ENCODE measurements at regions not wholly inside any gene's neighbourhood (a gene's known extent, or its start where the extent isn't known, plus 50 kb on each side); places are given as distances from the start of the nearest gene placed in this dataset.

DNA sequence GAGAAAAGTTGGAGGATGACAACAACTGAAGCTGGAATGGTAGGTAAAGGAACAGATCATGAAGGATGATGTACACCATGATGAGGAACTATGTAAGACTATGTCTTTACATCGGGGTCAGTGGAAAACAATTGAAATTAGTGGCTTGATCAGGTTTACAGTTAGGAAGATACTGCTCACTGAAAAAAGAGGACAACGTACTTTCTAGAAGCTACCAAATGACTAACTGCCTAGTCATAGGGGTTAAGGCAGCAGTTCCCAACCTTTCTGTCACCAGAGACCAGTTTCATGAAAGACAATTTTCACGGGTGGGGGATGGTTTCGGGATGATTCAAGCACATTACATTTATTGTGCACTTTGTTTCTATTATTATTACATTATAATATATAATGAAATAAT lies 91.6 kb upstream of the ANKRD1 start:
- TF ChIP-seq POLR2A (IDR thresholded peaks at IDR 0.05; ENCODE audit: low read length) (no peak), GATA1 (IDR thresholded peaks at IDR 0.05; ENCODE audit: low read depth, low read length) (no peak)
- DNase-seq, result no peak

DNA sequence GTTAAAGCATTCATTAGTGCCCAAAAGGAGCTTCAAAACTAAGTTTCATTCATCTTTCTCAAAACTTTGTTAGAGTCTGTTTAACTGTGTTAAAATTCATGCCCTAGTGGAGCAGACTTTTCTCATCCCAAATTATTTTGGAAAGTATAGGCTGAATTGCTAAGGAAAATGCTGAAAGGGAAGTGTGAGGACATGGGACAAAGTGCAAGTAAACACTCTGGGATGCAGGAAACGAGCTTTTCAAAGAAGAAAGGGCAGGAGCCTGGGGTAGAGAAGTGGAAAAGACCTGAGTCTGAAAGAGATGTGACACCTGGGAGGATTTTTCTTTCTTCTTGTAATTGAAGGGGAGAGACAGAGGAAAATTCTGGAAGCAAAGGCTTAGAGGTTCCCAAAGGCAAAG lies 93.1 kb upstream of the ANKRD1 start:
- DNase-seq, result no peak
- TF ChIP-seq GATA1 (IDR thresholded peaks at IDR 0.05; ENCODE audit: low read depth, low read length) (no peak), POLR2A (IDR thresholded peaks at IDR 0.05; ENCODE audit: low read length) (no peak)

DNA sequence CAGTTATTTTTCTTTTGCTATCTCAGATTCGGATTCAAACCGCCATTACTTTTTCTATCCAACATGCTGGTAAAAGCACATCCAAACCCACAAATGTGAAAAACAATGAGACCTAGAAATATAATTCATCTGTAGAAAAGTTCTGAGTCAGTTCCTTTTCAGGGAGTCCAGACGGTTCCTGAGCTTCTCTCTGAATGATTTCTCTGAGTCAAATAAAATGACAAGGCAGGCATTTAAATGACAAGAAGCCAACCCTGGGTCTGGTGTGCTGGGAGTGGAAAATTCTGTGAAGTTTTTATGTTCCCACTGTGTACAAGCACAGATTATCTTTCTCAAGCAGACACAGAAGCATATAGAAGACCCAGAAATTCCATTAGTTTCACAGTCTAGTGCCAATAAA lies 96.3 kb upstream of the ANKRD1 start:
- DNase-seq, result no peak
- TF ChIP-seq POLR2A (IDR thresholded peaks at IDR 0.05; ENCODE audit: low read length), result no peak
- no peak for TF ChIP-seq GATA1 (IDR thresholded peaks at IDR 0.05; ENCODE audit: low read depth, low read length)

DNA sequence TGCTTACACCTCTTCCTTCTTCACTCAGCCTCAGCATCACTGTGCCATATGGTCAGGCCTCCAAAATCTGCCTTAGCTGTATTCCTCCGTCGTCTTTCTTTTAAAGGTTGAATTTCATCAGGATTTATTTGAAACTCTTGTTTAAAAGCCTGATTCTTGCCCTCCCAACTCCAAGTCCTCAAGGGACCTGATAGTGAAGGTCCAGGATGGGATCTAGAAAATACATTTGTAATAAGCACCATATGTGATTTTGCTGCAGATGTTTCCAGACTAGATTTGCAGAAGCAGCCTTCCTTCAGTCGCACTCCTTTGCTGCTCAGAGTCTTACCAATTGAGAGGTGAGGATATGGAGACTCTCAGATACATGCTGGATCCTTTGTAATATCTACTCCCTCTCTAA lies 101.0 kb upstream of the ANKRD1 start:
- TF ChIP-seq GATA1 (IDR thresholded peaks at IDR 0.05; ENCODE audit: low read depth, low read length) (no peak), POLR2A (IDR thresholded peaks at IDR 0.05; ENCODE audit: low read length) (no peak)
- no peak for DNase-seq

DNA sequence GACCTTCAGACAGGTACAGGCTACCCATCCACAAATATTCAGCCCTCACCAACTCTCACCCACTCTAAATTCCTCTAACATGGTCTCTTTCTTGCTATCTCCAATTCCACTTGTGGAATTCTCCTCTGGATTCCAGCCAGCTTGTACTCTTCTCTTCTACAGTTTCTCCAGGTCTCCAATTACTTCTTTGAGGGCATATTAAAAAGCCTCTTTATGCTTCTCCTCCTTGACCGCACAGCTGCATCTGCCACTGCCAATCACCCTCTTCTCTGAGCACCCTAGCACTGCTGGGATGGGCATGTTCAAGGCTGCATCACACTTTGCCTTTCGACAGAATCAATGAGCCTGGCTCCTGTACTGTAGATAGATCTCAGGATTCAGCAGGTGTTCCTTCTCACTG lies 101.5 kb upstream of the ANKRD1 start:
- TF ChIP-seq GATA1 (IDR thresholded peaks at IDR 0.05; ENCODE audit: low read depth, low read length) (no peak), POLR2A (IDR thresholded peaks at IDR 0.05; ENCODE audit: low read length) (no peak)
- DNase-seq, result no peak

DNA sequence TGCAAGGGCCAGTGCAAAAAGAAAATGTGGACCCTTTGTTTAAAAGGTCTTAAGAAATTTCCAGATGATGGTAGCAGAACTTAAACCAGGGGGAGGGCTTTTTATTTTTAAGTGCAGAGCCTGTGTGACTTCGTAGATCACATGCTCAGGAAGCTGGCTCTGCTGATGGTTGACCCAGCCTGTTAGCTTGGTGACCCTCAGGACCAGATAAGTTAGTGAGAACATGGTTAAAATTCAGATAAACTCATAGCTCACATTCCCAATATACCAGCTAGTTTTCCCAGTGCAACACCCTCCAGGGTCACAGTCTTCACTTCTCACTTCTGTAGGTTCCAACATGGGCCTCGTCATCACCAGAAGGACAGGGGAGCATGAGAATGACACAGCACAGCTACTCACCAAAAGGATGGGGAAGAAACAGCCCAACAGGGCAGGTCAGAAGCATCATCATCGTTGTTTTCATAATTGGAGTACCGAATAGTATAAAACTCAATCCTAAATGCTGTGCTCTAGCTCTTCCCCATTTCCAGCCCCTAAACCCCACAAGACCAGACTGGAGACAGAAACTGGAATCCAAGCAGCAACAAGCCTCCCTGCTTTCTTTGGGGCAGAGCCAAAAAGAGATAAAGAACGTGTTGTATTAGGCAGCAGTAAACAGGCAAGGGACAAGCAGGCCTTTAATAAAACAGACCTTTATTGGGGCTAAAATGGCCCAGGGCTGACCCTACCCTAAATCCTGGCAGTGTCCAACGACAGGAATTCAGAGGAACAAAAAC lies 102.2 kb upstream of the ANKRD1 start:
- DNase-seq, result no peak
- TF ChIP-seq GATA1 (IDR thresholded peaks at IDR 0.05; ENCODE audit: low read depth, low read length), result no peak

DNA sequence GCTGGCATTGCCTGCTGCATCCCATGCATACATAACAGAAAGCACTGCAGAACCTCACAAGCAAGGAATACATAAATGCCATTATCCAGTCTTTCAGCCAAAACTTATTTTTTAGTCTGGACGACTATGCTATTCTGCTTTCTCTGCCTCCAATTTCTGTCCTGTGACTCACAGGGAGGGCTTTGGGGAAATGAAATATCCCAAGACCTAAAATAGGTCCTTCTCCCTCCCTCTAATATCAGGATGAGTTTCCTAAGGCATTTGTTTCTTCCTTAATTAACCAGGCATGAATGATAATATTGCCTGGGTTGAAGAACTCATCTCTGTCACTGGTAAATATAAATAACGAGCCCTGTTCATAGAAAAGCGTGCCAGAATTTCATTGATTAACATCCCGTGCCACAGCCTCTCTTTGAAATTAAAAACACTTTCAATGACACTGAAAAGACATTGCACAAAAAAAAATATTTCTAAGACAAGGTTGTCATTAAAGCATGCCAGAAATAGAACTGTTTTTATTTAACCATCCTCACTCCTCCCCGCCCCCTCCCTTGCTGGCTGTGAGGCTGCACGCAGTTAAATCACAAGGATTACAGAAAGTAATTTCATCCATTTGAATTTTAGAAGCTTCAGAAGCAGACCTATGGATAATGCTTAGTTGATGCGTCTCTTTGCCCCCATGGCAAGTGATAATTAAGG lies 103.0 kb upstream of the ANKRD1 start:
- DNase-seq, result no peak
- no peak for TF ChIP-seq GATA1 (IDR thresholded peaks at IDR 0.05; ENCODE audit: low read depth, low read length)
- TF ChIP-seq POLR2A (IDR thresholded peaks at IDR 0.05; ENCODE audit: low read length), result no peak

DNA sequence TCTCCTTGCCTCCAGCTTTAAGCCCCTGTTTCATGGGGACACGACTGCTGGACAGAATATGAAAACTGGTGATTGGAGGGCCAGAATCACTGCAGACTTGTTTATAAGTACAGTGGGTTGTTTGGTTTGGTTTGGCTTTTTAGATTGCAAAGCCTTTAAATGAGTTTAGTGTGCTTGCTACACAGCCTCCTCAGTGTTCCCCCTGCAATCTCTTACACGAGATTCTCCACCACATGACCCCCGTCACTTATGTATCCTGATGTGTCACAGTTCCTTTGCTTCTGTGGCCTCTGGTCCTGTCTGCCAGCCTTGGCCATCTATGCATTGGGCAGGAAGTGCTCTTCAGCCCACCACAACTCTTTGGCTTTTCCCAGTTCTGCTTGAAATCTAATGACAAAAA lies 103.7 kb upstream of the ANKRD1 start:
- TF ChIP-seq GATA1 (IDR thresholded peaks at IDR 0.05; ENCODE audit: low read depth, low read length), result no peak
- no peak for TF ChIP-seq POLR2A (IDR thresholded peaks at IDR 0.05; ENCODE audit: low read length)
- no peak for DNase-seq

DNA sequence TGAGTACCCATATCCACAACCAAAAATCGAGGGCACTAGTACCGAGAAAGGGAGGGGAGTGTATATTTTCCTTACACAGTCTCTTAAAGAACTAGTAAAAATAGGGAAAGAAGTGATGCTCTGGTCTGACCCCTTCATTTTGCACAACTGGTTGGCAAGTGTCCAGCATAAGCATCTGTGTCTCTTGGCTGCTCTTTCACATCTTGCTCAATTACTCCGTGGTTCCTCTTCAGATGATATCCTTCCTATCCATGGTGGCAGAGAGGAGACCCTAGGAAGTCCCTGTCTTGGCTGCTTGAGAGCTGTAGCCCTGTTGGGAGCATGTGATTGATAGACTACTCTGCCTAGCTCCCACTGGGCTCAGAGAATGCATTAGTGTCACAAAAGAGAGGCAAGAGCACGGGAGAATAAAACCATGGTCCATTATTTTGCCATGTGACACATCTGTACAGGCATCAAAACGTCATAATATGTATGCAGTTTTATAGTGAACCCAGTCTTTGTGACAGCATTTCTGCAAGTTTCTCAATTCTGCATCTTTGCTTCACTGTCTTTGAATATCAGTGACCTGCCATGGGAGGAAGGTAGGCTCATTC lies 111.8 kb upstream of the ANKRD1 start:
- DNase-seq, result no peak
- TF ChIP-seq POLR2A (IDR thresholded peaks at IDR 0.05; ENCODE audit: low read length), result no peak
- TF ChIP-seq GATA1 (IDR thresholded peaks at IDR 0.05; ENCODE audit: low read depth, low read length), result no peak

DNA sequence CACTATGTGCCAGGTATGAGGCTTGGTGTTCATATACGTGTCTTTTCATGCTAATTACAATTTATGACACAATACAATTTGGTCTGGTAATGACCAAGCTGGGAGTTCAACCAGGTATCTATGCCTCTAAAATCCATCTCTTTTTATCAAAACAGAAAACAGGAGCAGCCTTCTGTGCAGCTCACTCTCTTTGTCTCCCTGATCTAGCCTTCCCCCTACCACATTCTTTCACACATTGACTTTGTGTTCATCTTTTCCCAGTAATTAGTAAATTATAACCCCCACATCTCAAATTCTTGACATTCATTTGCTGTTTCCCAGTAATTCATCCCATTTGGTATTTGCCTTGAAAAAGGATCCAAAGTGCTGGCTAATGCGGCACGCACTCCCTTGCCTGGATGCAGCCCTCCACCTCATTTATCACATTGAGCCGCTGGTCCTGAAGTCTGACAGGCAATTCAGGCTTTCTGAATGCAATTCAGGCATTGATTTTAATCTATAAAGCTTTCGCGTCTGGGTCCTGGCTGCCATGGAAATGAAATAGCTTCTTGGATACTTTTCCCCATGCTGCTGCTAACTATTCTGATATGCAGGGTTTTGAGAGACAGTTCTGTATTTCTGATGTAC lies 112.5 kb upstream of the ANKRD1 start:
- no peak for TF ChIP-seq POLR2A (IDR thresholded peaks at IDR 0.05; ENCODE audit: low read length)
- TF ChIP-seq GATA1 (IDR thresholded peaks at IDR 0.05; ENCODE audit: low read depth, low read length), result no peak
- DNase-seq, result no peak

DNA sequence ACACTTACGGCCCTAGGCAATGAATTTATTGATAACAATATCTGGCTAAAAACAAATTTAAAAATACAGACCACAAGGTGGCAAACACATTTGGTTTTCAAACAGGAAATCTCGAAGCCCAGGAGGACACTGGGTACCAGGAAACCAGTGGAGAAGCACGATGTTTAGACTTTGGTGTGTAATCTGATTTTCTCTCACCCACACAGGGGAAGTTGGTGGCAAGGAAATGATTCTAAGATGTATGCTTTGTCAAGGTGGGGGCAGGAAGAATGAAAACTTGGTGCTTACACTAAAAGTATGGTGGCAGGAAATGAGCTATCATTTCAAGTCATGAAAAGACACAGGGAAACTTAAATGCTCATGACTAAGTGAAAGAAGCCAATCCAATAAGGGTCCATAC lies 113.2 kb upstream of the ANKRD1 start:
- TF ChIP-seq GATA1 (IDR thresholded peaks at IDR 0.05; ENCODE audit: low read depth, low read length) (no peak), POLR2A (IDR thresholded peaks at IDR 0.05; ENCODE audit: low read length) (no peak)
- no peak for DNase-seq

DNA sequence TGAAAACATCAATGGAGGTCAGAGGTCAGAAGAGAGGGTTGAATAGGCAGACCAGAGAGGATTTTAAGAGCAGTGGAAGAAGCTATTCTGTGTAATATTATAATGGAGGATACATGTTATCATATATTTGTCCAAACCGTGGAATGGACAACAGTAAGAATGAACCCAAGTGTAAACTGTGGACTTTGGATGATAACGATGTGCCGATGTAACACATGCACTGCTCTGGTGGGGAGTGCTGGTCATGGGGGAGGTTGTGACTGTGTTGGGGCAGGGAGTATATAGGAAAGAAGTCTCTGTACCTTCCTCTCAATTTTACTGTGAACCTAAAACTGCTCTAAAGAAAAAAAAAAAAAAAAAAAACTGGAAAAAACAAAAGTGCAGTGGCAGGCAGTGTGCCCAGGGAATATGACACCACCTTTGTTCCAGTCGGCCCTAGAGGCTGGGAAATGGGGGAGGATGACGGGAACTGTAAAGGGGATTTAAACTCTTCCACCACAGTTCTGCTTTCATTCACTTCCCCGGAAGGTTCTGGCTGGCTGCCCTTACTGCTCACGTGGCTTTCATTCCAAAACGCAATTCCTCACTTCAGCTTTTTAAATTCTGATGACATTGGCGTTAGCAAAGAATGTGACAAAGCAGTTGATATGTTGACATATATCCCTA lies 113.7 kb upstream of the ANKRD1 start:
- TF ChIP-seq POLR2A (IDR thresholded peaks at IDR 0.05; ENCODE audit: low read length) (no peak), GATA1 (IDR thresholded peaks at IDR 0.05; ENCODE audit: low read depth, low read length) (no peak)
- no peak for DNase-seq

DNA sequence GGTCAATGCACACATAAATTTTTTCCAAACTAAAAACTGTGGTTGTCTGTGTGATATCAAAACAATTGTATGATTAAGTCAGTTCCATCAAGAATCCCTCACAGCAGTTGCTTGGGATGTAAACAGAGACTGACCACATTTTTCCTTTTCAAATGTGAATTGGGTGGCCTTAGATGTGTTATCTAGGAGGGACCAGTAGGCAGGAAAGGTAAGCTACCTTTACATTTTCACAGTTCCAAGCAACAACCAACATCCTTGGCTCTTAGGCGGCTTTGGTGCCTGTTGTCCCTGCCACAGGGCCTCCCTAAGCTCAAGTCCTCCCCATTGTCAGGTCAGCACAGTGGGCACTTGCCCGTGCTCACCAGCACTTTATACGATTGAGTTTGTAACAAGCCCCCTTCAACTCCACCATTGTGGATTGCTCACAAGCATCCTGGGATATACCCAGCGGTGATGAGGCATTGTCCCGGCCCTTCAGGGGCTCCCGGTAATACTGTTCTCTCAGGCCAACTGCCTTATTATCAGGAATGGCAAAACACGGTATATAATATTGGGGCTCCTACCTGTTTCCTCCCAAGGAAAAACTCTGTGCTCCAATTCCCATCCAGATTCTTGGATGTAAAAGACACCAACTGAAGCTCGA lies 114.9 kb upstream of the ANKRD1 start:
- TF ChIP-seq POLR2A (IDR thresholded peaks at IDR 0.05; ENCODE audit: low read length) (no peak), GATA1 (IDR thresholded peaks at IDR 0.05; ENCODE audit: low read depth, low read length) (no peak)
- DNase-seq, result no peak

Data from erythroblast (primary cell).